GM18907 (cell line): ENCODE measurements at regions not wholly inside any gene's neighbourhood (a gene's known extent, or its start where the extent isn't known, plus 50 kb on each side); places are given as distances from the start of the nearest gene placed in this dataset.

Experiments used
- ATAC-seq: cut with Tn5 transposase; IDR thresholded peaks from one replicate; pipeline ENCODE4 v1.9.1; 2021; ENCODE audit warnings: mild to moderate bottlenecking, moderate library complexity; ENCODE audit not compliant: unreplicated experiment

- no peak for ATAC-seq
These were observed 402.6 kb downstream of the TTLL7 start for GRCh38 chr1:83596331-83596730.

DNA sequence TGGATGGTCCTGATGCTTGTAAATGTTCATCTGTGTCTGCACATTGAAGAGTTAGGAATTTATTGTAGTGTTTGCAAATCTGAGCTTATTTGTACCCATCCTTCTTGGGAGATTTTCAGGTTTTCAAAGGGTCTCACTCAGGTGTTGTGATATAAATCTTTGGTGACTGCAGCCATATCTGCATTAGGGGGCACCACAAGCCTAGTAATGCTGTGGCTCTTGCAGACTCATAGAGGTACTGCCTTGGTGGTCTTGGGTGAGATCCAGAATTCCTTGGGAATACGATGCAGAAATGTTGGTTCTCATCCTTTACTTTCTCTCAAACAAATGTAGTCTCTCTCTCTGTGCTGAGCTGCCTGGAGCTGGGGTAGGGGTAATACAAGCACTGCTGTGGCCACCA, 405.9 kb downstream of the TTLL7 start:
- ATAC-seq, result no peak

GRCh38 chr1:83588140-83588539, 410.8 kb downstream of the TTLL7 start:
- ATAC-seq, result no peak

DNA sequence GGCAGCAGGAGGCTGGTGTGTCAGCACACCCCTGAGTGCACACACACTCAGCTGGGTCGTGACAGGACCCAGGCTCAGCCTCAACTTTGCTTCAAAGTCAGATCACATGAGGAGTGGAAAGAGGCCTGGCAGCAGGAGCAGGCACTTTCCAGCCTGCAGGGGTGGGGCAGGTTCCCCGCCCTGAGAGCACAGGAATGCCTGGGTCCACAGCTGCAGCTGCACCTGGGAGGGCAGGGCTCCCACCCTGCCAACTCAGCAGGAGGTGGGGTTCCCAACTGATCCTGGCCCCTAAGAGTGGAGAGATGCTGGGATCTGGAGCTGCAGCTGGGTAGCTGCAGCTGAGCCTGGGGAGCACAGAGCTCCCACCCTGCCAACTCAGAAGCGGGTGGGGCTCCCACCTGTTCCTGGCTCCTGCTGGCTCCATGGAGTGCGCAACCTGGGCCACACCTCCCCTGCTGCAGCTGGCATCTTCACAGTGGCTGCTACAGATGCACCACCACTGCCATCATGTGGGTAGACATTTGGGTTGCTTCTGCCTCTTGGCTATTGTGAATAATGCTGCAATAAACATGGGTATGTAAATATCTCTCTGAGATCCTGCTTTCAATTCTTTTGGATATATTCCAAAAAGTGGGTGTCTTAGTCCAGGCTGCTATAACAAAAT, 415.4 kb downstream of the TTLL7 start:
- ATAC-seq, result peak; percentile 62

GRCh38 chr1:83581747-83582146, 417.2 kb downstream of the TTLL7 start:
- no peak for ATAC-seq

DNA sequence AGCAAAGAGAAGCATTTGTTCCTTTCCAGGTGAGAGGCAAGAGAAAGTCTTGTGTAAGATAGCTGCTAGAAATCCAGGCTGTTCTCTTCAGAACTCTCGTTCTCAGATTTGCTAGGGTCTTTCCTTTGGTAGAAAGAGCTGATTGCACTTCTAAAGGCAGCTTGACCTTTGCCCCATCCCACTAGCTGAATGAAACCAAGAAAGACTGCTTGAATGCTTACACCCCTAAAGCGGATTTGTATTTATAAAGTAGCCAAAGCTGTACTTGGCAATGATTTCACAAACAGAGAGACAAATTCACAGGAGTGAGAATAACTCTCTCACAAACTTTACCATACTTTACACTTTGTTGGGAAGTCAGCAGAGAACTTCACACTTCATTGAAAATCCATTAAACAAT, 424.1 kb downstream of the TTLL7 start:
- no peak for ATAC-seq

DNA sequence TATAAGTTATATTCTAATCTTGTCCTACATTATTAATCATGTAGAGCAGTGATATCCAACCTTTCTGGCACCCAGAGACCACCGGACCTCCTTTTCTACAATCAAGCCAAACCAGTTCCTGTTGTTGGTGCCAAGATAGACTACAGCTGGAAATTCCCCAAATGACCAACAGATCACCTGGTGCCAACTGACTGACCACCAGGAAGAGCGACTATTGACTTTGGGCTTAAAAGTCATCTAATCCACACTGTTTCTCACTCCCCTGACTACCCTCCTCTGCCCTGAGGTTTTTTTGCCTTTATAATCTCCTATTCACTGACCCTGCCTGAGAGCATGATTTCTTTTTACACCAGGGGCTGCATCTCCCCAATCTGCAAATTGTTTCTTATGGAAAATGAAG, 425.2 kb downstream of the TTLL7 start:
- ATAC-seq, result no peak

DNA sequence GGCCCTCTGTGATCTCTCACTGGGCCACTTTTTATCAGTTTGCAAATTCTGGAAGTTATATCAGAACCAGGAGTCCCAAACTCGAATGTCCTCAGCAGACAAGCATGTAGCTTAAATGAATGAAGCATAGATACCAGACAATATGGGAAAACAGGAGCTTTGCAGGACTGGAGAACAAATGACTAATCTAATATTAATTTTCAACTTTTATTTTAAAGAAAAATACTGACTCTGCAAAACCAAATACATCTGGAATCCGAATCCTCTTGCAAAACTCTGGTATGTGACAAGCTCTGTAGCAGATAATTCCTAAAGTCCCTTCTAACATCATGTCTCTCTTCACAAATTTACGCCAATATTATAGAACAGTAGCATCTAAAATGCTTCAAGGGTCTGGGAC, 427.4 kb downstream of the TTLL7 start:
- no peak for ATAC-seq

- no peak for ATAC-seq
These were observed 437.6 kb downstream of the TTLL7 start for GRCh38 chr1:83561346-83561745.

- ATAC-seq, result no peak
These were observed 439.6 kb downstream of the TTLL7 start for GRCh38 chr1:83559129-83559840.

DNA sequence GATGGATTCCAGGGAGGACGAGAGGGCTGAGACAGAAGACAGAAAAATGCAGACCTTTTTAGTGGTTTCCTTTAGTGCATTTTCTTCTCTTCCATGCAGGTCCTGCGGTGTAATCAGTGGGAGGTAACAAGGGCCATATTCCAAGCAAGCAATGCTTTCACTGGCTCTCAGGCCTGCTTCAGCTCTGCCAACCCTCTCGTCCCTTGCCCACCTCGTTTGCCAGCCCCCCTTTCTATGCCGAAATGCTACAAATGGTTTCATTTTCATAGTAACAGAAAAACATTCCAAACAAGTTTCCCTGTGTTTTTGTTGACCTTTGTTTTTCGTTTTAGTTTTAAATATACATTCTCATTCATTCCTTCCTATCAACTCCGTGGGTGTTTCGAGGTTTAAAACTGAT, 443.1 kb downstream of the TTLL7 start:
- no peak for ATAC-seq

- no peak for ATAC-seq
These were observed 444.8 kb downstream of the TTLL7 start for GRCh38 chr1:83554174-83554573.

DNA sequence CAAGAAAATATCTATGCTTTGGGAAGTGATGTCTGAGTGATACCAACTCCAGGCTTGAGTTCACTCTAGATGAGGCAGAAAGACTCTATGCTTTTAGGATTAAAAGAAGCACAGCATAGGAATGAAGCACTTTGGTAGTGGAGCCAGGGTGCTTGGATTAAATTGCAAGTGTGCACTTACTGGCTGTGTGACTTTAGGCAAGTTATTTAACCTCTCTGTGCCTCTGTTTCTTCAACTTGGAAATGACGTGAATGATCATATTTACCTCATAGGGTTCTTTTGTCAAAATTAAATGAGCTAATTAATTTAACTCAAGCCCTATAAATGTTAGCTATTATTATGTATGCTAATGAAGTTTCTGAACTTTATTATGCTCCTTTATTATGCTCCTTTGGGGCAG, 446.1 kb downstream of the TTLL7 start:
- ATAC-seq, result no peak

DNA sequence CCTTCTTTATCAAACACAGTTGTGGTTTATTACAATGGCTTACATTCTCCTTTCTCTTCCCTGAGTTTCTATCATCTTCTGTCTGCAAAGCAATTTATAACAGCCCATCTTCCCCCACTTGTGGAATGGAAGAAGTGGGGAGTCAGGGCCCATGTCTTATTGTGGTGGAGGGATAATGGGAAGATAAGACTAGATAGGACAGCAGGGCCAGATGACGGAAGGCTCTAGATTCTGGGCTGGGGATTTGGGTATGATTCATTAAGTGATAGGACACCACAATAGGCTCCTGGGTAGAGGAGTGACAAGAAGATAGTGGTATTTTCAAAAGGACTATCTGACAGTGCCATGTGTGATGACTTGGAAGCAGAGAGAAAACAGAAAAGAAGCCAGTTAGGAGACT, 450.6 kb downstream of the TTLL7 start:
- no peak for ATAC-seq

DNA sequence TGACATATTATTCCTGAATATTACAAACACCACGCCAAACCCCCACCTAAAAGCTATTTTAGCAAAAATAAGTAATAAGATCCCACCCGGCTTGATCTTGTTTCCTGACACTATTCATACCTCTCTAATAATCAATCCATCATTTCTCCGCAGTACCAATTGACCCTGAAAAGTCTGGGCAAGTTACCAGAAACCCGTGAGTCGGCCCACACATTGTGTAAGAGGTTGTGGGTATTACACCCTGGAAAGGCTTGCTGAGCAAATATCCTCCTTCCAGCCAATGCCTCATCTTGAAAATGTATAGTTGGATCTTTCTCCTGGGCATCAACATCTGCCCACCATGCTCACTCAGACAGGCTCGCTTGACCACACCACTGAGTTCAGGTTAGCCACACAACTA, 451.0 kb downstream of the TTLL7 start:
- ATAC-seq, result no peak

DNA sequence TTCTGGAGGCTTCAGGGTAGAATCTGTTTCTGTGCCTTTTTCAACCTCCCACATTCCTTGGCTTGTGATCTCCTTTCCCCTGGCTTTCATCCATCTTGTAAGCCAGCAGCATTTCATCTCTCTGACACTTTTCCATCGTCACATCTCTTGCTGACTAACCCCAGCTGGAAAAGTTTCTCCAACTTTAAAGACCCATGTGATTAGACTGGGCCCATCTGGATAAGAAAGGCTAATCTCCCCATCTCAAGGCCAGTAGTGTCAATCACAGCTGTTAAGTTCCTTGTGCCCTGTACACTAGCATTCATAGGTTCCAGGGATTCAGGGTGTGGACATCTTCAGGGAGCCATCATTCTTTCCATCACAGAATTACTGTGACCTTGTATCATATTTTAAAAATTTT, 452.1 kb downstream of the TTLL7 start:
- no peak for ATAC-seq

GRCh38 chr1:83545066-83545862, 453.7 kb downstream of the TTLL7 start:
- no peak for ATAC-seq

- no peak for ATAC-seq
These were observed 455.5 kb downstream of the TTLL7 start for GRCh38 chr1:83543222-83543973.

DNA sequence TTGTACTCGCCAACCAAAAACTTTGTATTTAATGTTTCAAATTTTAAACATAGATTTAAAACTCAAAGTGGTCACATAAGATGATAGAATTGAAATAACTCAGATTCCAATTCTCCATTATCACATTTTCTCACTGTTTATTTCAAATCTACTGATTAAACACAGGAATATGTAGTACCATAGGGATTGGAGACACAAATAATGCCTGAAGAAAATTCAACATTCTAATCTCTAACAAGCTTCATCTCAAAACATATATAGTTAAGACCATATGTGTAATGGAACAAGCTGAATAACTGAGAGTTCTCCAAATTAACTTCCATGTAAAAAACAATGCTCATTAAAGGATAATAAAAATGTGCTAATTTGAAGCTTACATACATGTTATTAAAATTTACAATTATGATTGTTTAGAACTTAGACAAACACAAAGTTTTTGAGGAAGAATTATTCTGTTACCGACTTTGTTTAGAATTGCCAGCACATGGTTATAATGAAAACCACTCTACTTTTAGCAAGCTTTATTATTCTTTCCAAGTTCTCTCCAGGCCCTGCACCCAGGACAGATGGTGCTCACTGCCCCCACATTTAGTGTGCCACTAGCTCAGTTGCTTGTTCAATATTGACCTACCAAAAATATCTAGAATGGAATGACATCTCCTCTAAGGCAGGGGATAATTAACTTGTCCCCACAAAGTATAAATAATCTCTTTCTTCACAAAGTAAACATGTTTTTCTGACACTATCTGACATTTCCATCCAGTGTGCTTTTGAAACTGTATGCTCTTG, 467.2 kb downstream of the TTLL7 start:
- no peak for ATAC-seq

DNA sequence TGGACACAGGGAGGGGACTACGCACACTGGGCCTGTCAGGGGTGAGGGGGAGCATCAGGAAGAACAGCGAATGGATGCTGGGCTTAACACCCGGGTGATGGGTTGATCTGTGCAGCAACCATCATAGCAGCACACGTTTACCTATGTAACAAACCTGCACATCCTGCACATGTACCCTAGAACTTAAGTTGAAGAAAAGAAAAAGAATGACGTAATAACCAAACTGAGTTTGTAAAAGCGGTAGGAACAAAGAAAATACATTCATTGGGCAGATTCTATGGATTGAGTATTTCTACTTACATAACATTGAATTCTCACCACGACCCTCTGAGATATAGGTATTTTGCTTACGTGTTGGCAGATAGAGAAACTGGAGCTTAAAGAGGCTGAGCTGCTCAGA, 468.4 kb downstream of the TTLL7 start:
- no peak for ATAC-seq
